ENCODE measurements at regions not wholly inside any gene's neighbourhood (a gene's known extent, or its start where the extent isn't known, plus 50 kb on each side); places are given as distances from the start of the nearest gene placed in this dataset.
A peak's percentile ranks its signal among the peaks of the same experiment; 100 is the strongest.

DNA sequence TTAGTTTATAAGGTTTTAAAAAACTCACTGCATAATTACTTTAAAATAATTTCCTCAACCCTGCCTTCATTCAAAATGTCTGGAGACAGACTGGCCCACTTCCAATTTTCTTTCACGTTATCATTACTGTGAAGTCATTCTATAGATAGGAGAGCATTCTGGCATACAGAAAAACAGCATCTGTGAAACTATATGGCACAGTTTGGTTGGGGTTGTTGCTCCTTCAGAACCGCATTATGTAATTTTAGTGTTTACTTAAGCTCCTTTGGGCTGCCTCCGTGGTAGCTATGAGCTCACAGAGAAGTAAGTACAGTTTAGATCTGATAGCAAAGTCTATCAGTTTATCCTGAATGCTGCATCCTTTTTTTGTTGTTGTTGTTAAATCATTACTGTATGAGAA lies 104.3 kb downstream of the KCNRG start:
- Histone ChIP-seq H3K79me2 (ENCODE audit: insufficient read depth, low read length) (peaks cover 97% of the 10 kb centered on the region), H3K4me2 (ENCODE audit: low read depth, low read length, poor library complexity, severe bottlenecking) (peak overlapping the region; percentile 82), H3K9ac (ENCODE audit: low read length) (no peak overlapping the region), H3K9me3 (ENCODE audit: insufficient read depth, low read length) (no peaks in the 10 kb centered on the region), H2AFZ (ENCODE audit: low read depth, low read length, severe bottlenecking) (no peak overlapping the region), H4K20me1 (ENCODE audit: low read depth, low read length) (peaks cover 8% of the 10 kb centered on the region; the same call in 1 of the 2 replicates), H3K36me3 (ENCODE audit: low read length) (no peaks in the 10 kb centered on the region), H3F3A (ENCODE audit: insufficient read depth) (peaks cover 52% of the 10 kb centered on the region), H3K4me3 (ENCODE audit: insufficient read depth, low read length, poor library complexity, severe bottlenecking) (no peak overlapping the region), H3K27me3 (ENCODE audit: low read length) (no peaks in the 10 kb centered on the region), H3K27ac (ENCODE audit: low read depth, low read length) (peak overlapping the region; percentile 20; the same call in 1 of the 2 replicates), H3K9me2 (replicated peaks; ENCODE audit: insufficient read depth, low read length) (no peaks in the 10 kb centered on the region)
- no peak for TF ChIP-seq EZH2phosphoT487 (conservative IDR thresholded peaks at IDR 0.05; ENCODE audit: low read length)
- TF ChIP-seq, protein P1, sequence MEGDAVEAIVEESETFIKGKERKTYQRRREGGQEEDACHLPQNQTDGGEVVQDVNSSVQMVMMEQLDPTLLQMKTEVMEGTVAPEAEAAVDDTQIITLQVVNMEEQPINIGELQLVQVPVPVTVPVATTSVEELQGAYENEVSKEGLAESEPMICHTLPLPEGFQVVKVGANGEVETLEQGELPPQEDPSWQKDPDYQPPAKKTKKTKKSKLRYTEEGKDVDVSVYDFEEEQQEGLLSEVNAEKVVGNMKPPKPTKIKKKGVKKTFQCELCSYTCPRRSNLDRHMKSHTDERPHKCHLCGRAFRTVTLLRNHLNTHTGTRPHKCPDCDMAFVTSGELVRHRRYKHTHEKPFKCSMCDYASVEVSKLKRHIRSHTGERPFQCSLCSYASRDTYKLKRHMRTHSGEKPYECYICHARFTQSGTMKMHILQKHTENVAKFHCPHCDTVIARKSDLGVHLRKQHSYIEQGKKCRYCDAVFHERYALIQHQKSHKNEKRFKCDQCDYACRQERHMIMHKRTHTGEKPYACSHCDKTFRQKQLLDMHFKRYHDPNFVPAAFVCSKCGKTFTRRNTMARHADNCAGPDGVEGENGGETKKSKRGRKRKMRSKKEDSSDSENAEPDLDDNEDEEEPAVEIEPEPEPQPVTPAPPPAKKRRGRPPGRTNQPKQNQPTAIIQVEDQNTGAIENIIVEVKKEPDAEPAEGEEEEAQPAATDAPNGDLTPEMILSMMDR (IDR thresholded peaks at IDR 0.05; ENCODE audit: insufficient read depth, low read length, poor library complexity, severe bottlenecking) = no peak

DNA sequence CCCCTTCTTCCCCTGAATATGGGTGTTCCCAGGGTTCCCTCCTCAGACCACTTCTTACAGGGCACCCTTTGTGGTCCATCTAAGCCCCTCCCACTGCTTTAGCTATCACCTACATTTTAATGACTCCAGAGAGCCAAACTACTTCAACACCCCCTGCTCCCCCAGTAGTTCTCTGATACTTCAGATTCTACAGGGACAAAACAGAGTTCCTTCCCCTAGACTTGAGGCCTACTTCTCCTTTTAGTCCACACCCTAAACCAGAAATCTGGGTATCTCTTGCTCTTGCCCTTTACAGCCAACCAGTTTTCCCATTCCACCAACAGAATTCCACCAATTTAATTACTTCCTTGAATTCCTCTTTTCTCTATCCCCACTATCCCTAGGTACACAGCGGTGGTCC lies 107.2 kb downstream of the KCNRG start:
- H3K9me2 ChIP-seq (replicated peaks; ENCODE audit: insufficient read depth, low read length) = no peaks in the 10 kb centered on the region
- H3K9me3 ChIP-seq (ENCODE audit: insufficient read depth, low read length) = no peaks in the 10 kb centered on the region
- peak overlapping the region; percentile 82 for H3K4me2 ChIP-seq (ENCODE audit: low read depth, low read length, poor library complexity, severe bottlenecking)
- no peaks in the 10 kb centered on the region for H3K36me3 ChIP-seq (ENCODE audit: low read length)
- H3K27me3 ChIP-seq (ENCODE audit: low read length) = no peaks in the 10 kb centered on the region
- H3K9ac ChIP-seq (ENCODE audit: low read length) = peak overlapping the region; percentile 98
- H2AFZ ChIP-seq (ENCODE audit: low read depth, low read length, severe bottlenecking) = no peak overlapping the region
- H3F3A ChIP-seq (ENCODE audit: insufficient read depth) = peaks cover 50% of the 10 kb centered on the region
- peaks cover 86% of the 10 kb centered on the region for H3K79me2 ChIP-seq (ENCODE audit: insufficient read depth, low read length)
- H4K20me1 ChIP-seq (ENCODE audit: low read depth, low read length) = peaks cover 8% of the 10 kb centered on the region; the same call in 1 of the 2 replicates
- H3K27ac ChIP-seq (ENCODE audit: low read depth, low read length) = peak overlapping the region; percentile 84
- TF ChIP-seq EZH2phosphoT487 (conservative IDR thresholded peaks at IDR 0.05; ENCODE audit: low read length) = no peak
- TF ChIP-seq, protein P1 (IDR thresholded peaks at IDR 0.05; ENCODE audit: insufficient read depth, low read length, poor library complexity, severe bottlenecking) = no peak
- H3K4me3 ChIP-seq (ENCODE audit: insufficient read depth, low read length, poor library complexity, severe bottlenecking) = peak overlapping the region; percentile 70

DNA sequence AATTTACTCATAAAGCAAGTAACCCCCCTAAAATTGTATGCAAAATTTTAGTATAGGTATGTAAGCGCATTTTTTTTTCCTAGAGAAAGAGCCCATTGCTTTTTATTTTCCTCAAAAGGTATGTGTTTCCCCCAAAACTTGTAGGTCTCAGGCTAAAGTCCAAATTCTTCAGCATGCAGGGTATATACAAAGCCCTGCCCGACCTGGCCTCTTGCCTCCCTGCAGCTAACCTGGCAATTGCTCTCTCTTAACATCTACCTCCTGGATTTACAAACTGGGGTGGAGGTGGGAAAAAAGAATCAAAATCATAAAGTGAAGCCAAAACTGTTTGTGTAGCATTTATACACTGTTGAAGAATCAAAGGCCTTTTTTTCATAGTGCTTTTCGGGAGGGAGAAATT lies 107.8 kb downstream of the KCNRG start:
- no peaks in the 10 kb centered on the region for H3K27me3 ChIP-seq (ENCODE audit: low read length)
- no peaks in the 10 kb centered on the region for H3K36me3 ChIP-seq (ENCODE audit: low read length)
- peaks cover 81% of the 10 kb centered on the region for H3K79me2 ChIP-seq (ENCODE audit: insufficient read depth, low read length)
- H3K9ac ChIP-seq (ENCODE audit: low read length) = peak overlapping the region; percentile 98
- peaks cover 50% of the 10 kb centered on the region for H3F3A ChIP-seq (ENCODE audit: insufficient read depth)
- TF ChIP-seq, protein P1 (IDR thresholded peaks at IDR 0.05; ENCODE audit: insufficient read depth, low read length, poor library complexity, severe bottlenecking) = no peak
- TF ChIP-seq EZH2phosphoT487 (conservative IDR thresholded peaks at IDR 0.05; ENCODE audit: low read length) = no peak
- H3K9me3 ChIP-seq (ENCODE audit: insufficient read depth, low read length) = no peaks in the 10 kb centered on the region
- H2AFZ ChIP-seq (ENCODE audit: low read depth, low read length, severe bottlenecking) = no peak overlapping the region
- H3K4me2 ChIP-seq (ENCODE audit: low read depth, low read length, poor library complexity, severe bottlenecking) = peak overlapping the region; percentile 82
- H4K20me1 ChIP-seq (ENCODE audit: low read depth, low read length) = peaks cover 8% of the 10 kb centered on the region; the same call in 1 of the 2 replicates
- H3K27ac ChIP-seq (ENCODE audit: low read depth, low read length) = peak overlapping the region; percentile 84
- H3K9me2 ChIP-seq (replicated peaks; ENCODE audit: insufficient read depth, low read length) = no peaks in the 10 kb centered on the region
- H3K4me3 ChIP-seq (ENCODE audit: insufficient read depth, low read length, poor library complexity, severe bottlenecking) = peak overlapping the region; percentile 70

Data from SU-DHL-6 (cell line).